Body of pancreas (tissue), 4 donors: ENCODE measurements at regions not wholly inside any gene's neighbourhood (a gene's known extent, or its start where the extent isn't known, plus 50 kb on each side); places are given as distances from the start of the nearest gene placed in this dataset.

Experiments used
- CTCF ChIP-seq, 7 experiments: fragments of 450-650 bp in 4 of 7; fragments of 200-600 bp in 3 of 7; sonication (generic) in 3 of 7; IDR thresholded peaks; one replicate each; pipeline ENCODE4 v1.5.1; 2016 to 2019; ENCODE audit warnings: antibody characterized with exemption in 7 of 7
- POLR2A ChIP-seq, 3 donors: fragments of 450-650 bp; IDR thresholded peaks; one replicate each; pipeline ENCODE4 v1.6.1; 2016; ENCODE audit warnings: antibody characterized with exemption in 3 of 3, mild to moderate bottlenecking in 2 of 3

DNA sequence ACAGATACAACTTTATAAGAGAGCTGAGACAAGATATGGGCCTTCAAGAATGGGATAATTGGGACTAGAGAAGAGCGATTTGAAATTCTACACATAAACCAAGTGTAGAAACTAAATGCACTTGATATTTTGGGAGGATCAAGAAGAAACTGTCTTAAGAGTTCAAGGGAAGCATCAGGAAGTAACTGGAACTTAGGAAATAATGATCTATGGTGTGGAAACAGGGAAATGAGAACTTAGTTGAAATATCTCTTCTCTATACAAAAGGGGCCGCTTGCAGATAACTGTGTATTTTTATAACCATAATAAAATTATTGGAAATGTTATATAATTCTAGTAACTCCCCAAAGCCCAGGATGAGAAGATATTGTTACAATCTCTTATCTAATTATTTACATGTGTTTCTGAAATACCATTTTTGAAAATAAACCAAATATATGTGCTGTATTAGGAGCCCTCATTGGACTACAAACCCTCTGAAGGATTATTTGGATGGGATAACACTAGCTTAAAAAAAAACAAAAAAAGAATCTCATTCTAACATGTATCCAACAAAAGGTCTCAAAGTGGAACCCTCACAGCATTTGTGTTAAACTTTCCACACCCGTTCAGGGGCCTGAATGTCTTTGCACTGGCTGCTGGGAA is 84.7 kb upstream of the FLRT2 start:
- no peak for TF ChIP-seq CTCF (IDR thresholded peaks at IDR 0.05)
- TF ChIP-seq POLR2A (IDR thresholded peaks at IDR 0.05): no peak
